Left ventricle myocardium inferior (tissue), 1 donor: ENCODE measurements at regions not wholly inside any gene's neighbourhood (a gene's known extent, or its start where the extent isn't known, plus 50 kb on each side); places are given as distances from the start of the nearest gene placed in this dataset. TPM values are rescaled to one million over a fixed set of nuclear protein-coding genes. Genes with fewer than 3 reads are reported as not detected.

Experiments used
- DNase-seq: peaks from one replicate; pipeline ENCODE4 v3.0.0-alpha.2; 2020
- H3K27ac ChIP-seq: fragments of 200-600 bp; replicated peaks from 2 replicates; pipeline ENCODE4 v1.8.0; 2021
- H3K27me3 ChIP-seq: fragments of 200-600 bp; 2 replicates; pipeline ENCODE4 v1.8.0; 2021; ENCODE audit warnings: low read depth
- H3K36me3 ChIP-seq: fragments of 200-600 bp; 2 replicates; pipeline ENCODE4 v1.8.0; 2021
- H3K4me1 ChIP-seq: fragments of 200-600 bp; 2 replicates; pipeline ENCODE4 v1.8.0; 2021
- H3K4me3 ChIP-seq: fragments of 200-600 bp; 2 replicates; pipeline ENCODE4 v1.8.0; 2021; ENCODE audit warnings: mild to moderate bottlenecking, moderate library complexity
- H3K9me3 ChIP-seq: fragments of 200-600 bp; replicated peaks from 2 replicates; pipeline ENCODE4 v1.8.0; 2021
- CTCF ChIP-seq: fragments of 200-600 bp; IDR thresholded peaks from 2 replicates; pipeline ENCODE4 v1.8.0; 2021; ENCODE audit warnings: antibody characterized with exemption, mild to moderate bottlenecking, borderline replicate concordance
- intact Hi-C: fragments of 100-400 bp; cut with micrococcal nuclease; formaldehyde crosslinking; loops from one replicate; pipeline ENCODE4 v1.11.0; 2022
- microRNA-seq: library from miRNA; unstranded; fragments of <30 nt; microRNA quantifications from one replicate; pipeline ENCODE4 v1.2.0, GENCODE V29; 2020
- donor health status: DM: no; HTN: yes; CAD: no; lungs with severe emphysema.

GRCh38 chr22:25514436-25515180, 49.9 kb upstream of the GRK3 start:
- Histone ChIP-seq H3K4me3 (no peak overlapping the region), H3K27me3 (no peaks in the 10 kb centered on the region), H3K9me3 (no peaks in the 10 kb centered on the region), H3K4me1 (no peaks in the 10 kb centered on the region), H3K36me3 (peaks cover 8% of the 10 kb centered on the region), H3K27ac (no peak overlapping the region)
- no peak for DNase-seq
- intact Hi-C loops, result no loop called here
- no peak for TF ChIP-seq CTCF

Small RNA genes in the stretch of these regions (microRNA-seq; reads per million reads assigned to microRNA genes)
- not detected for gene MIR6817
